Occipital lobe (tissue), 1 donor: ENCODE measurements at regions not wholly inside any gene's neighbourhood (a gene's known extent, or its start where the extent isn't known, plus 50 kb on each side); places are given as distances from the start of the nearest gene placed in this dataset.

Experiments used
- DNase-seq: peaks from one replicate; lab custom pipeline; 2025; lab: John Stamatoyannopoulos, UW

- peak; percentile 88 for DNase-seq
Observed at GRCh38 chr3:194769020-194769643, 83.4 kb downstream of the FAM43A start.

GRCh38 chr3:194772241-194773000 is 86.7 kb downstream of the FAM43A start:
- peak; percentile 11 for DNase-seq

GRCh38 chr3:194773216-194773615 is 87.5 kb downstream of the FAM43A start:
- DNase-seq: no peak

- no peak for DNase-seq
Observed at GRCh38 chr3:194773771-194774455, 88.2 kb downstream of the FAM43A start.

GRCh38 chr3:194775266-194775665 is 89.6 kb downstream of the FAM43A start:
- DNase-seq: no peak

GRCh38 chr3:194775731-194776130 is 90.0 kb downstream of the FAM43A start:
- DNase-seq: no peak

- no peak for DNase-seq
Observed at GRCh38 chr3:194777729-194778128, 92.0 kb downstream of the FAM43A start.

- DNase-seq: no peak
Observed at GRCh38 chr3:194779729-194780224, 94.1 kb downstream of the FAM43A start.

- DNase-seq: no peak
Observed at GRCh38 chr3:194780706-194781105, 95.0 kb downstream of the FAM43A start.

GRCh38 chr3:194781617-194782016 is 95.9 kb downstream of the FAM43A start:
- DNase-seq: no peak

GRCh38 chr3:194782698-194783404 is 97.2 kb downstream of the FAM43A start:
- no peak for DNase-seq

GRCh38 chr3:194784361-194784760 is 98.7 kb downstream of the FAM43A start:
- no peak for DNase-seq

- no peak for DNase-seq
Observed at GRCh38 chr3:194785315-194785714, 99.6 kb downstream of the FAM43A start.

GRCh38 chr3:194787072-194787471 is 101.4 kb downstream of the FAM43A start:
- DNase-seq: no peak

- DNase-seq: no peak
Observed at GRCh38 chr3:194787650-194788049, 102.0 kb downstream of the FAM43A start.

GRCh38 chr3:194792368-194792767 is 106.7 kb downstream of the FAM43A start:
- DNase-seq: no peak

- DNase-seq: no peak
Observed at GRCh38 chr3:194797555-194798250, 112.0 kb downstream of the FAM43A start.

- no peak for DNase-seq
Observed at GRCh38 chr3:194798486-194798885, 112.8 kb downstream of the FAM43A start.

- no peak for DNase-seq
Observed at GRCh38 chr3:194800002-194800401, 114.3 kb downstream of the FAM43A start.

- DNase-seq: no peak
Observed at GRCh38 chr3:194801461-194802432, 116.1 kb downstream of the FAM43A start.
